K562 (cell line): ENCODE measurements at regions not wholly inside any gene's neighbourhood (a gene's known extent, or its start where the extent isn't known, plus 50 kb on each side); places are given as distances from the start of the nearest gene placed in this dataset.

Experiments used
- ATAC-seq: fragments of 200-7000 bp; cut with Tn5 transposase; 3 replicates; pipeline ENCODE4 v1.9.1; 2020; ENCODE audit warnings: moderate library complexity
- BruUV-seq: library from RNA; stranded (reverse); fragments of 400-500 nt; replicated peaks from 2 replicates; lab custom pipeline; 2021; lab: Mats Ljungman, UMichigan
- CTCF ChIA-PET: fragments of 300-600 bp; formaldehyde crosslinking; extraction: SDS; loops from one replicate; lab custom pipeline; 2021; ENCODE audit warnings: low intra/inter-chr PET ratio; lab: Yijun Ruan, JAX
- POLR2A ChIA-PET: fragments of 300-600, 350-650 bp; sonication (Branson Sonifier 250); formaldehyde crosslinking; extraction: SDS; loops from one replicate; lab custom pipeline; 2021; ENCODE audit warnings: antibody characterized with exemption, inconsistent platforms; lab: Yijun Ruan, JAX
- DNase-seq, 4 experiments: peaks; one replicate each; pipeline versions ENCODE4 v3.0.0 to v3.0.0-alpha.2; 2011 to 2018; ENCODE audit warnings: low spot score in 3 of 4, mixed read lengths in 3 of 4; ENCODE audit errors: extremely low read depth in 1 of 4
- FAIRE-seq: peaks from 2 replicates; lab custom pipeline; 2011; peaks lifted over from hg19 to GRCh38; lab: Jason Lieb, UNC
- H2AFZ ChIP-seq: 2 replicates; pipeline ENCODE4 v1.6.0; 2011; ENCODE audit warnings: low read depth, low read length, control low read depth, inconsistent platforms
- H3K27ac ChIP-seq: fragments of 200-600 bp; 3 replicates; pipeline ENCODE4 v1.8.0; 2011; ENCODE audit warnings: low read depth, mild to moderate bottlenecking, control low read depth, inconsistent platforms, low read length, moderate library complexity, mixed read lengths; ENCODE audit errors: extremely low read depth
- H3K27me3 ChIP-seq, 2 experiments: fragments of 300-600 bp in 1 of 2; 2 replicates in 1 of 2; 3 replicates in 1 of 2; pipeline versions ENCODE4 v1.6.0 to v1.8.0; 2011; ENCODE audit warnings: inconsistent platforms in 2 of 2, low read length in 2 of 2, mild to moderate bottlenecking in 1 of 2, mixed read lengths in 1 of 2, moderate library complexity in 1 of 2; ENCODE audit not compliant: control insufficient read depth in 2 of 2, insufficient read depth in 2 of 2
- H3K36me3 ChIP-seq: fragments of 300-600 bp; 3 replicates; pipeline ENCODE4 v1.8.0; 2011; ENCODE audit warnings: mild to moderate bottlenecking, low read length, inconsistent platforms; ENCODE audit not compliant: control insufficient read depth, insufficient read depth
- H3K4me1 ChIP-seq, 2 experiments: fragments of 200-600 bp in 1 of 2; replicated peaks in 1 of 2; 2 replicates in 1 of 2; 3 replicates in 1 of 2; pipeline versions ENCODE4 v1.5.1 to v1.8.0; 2011; ENCODE audit warnings: inconsistent platforms in 2 of 2, low read length in 2 of 2, mild to moderate bottlenecking in 1 of 2, mixed read lengths in 1 of 2, moderate library complexity in 1 of 2; ENCODE audit not compliant: control insufficient read depth in 2 of 2, insufficient read depth in 2 of 2
- H3K4me2 ChIP-seq: 2 replicates; pipeline ENCODE4 v1.6.1; 2011; ENCODE audit warnings: low read length, control low read depth, inconsistent platforms, mixed read lengths; ENCODE audit not compliant: insufficient read depth
- H3K4me3 ChIP-seq: fragments of 200-600 bp; sonication (generic), shearing (Covaris generic); 2 replicates; pipeline ENCODE4 v1.5.1; 2016; ENCODE audit warnings: control low read depth, inconsistent platforms
- H3K79me2 ChIP-seq: fragments of 200-600 bp; 3 replicates; pipeline ENCODE4 v1.8.0; 2011; ENCODE audit warnings: low read length, inconsistent platforms; ENCODE audit not compliant: control insufficient read depth, insufficient read depth
- H3K9ac ChIP-seq, 2 experiments: 2 replicates each; pipeline versions ENCODE4 v1.6.0 to v1.6.1; 2011; ENCODE audit warnings: low read depth in 2 of 2, low read length in 2 of 2, control low read depth in 1 of 2, inconsistent platforms in 1 of 2, mild to moderate bottlenecking in 1 of 2, mixed read lengths in 1 of 2; ENCODE audit not compliant: insufficient read depth in 1 of 2
- H3K9me1 ChIP-seq: one replicate; pipeline ENCODE4 v1.6.0; 2011; ENCODE audit warnings: inconsistent platforms, mild to moderate bottlenecking, low read length, moderate library complexity; ENCODE audit not compliant: control insufficient read depth, insufficient read depth
- H3K9me3 ChIP-seq: replicated peaks from 2 replicates; pipeline ENCODE4 v1.5.1; 2011; ENCODE audit warnings: low read depth, low read length, inconsistent platforms; ENCODE audit not compliant: control insufficient read depth, insufficient read depth
- H4K20me1 ChIP-seq: replicated peaks from 2 replicates; pipeline ENCODE4 v1.6.1; 2011; ENCODE audit warnings: low read length, inconsistent platforms, mixed read lengths; ENCODE audit not compliant: control insufficient read depth, insufficient read depth
- CBX2 ChIP-seq: fragments of 200-600 bp; sonication (generic); IDR thresholded peaks from one replicate; pipeline ENCODE4 v1.6.1; 2012; ENCODE audit warnings: mild to moderate bottlenecking, low read length, inconsistent platforms; ENCODE audit not compliant: insufficient read depth, poor library complexity, severe bottlenecking
- ELF1 ChIP-seq: fragments of 200-800 bp; sonication (Bioruptor generic); IDR thresholded peaks from 2 replicates; pipeline ENCODE4 v1.6.1; 2016; ENCODE audit warnings: missing genetic modification characterization, missing compliant biosample characterization
- MCM2 ChIP-seq: fragments of 450-650 bp; IDR thresholded peaks from 2 replicates; pipeline ENCODE4 v1.6.1; 2017; ENCODE audit warnings: low read depth, mild to moderate bottlenecking
- NFIX ChIP-seq: fragments of 250-450 bp; sonication (Bioruptor Pico); IDR thresholded peaks from 2 replicates; pipeline ENCODE4 v1.4.0; 2020; ENCODE audit warnings: low read depth, mild to moderate bottlenecking, moderate library complexity
- ZBTB40 ChIP-seq, 2 experiments: fragments of 450-650 bp in 1 of 2; sonication (generic) in 1 of 2; formaldehyde crosslinking in 1 of 2; IDR thresholded peaks; 2 replicates each; pipeline versions ENCODE4 v1.7.1 to v1.9.0; 2016 to 2022; ENCODE audit warnings: inconsistent platforms in 1 of 2, mild to moderate bottlenecking in 1 of 2, missing genetic modification reagents in 1 of 2
- ZNF253 ChIP-seq: fragments of 250-450 bp; sonication (Bioruptor Pico); conservative IDR thresholded peaks from 2 replicates; pipeline ENCODE4 v1.6.1; 2021; ENCODE audit warnings: mild to moderate bottlenecking
- WGBS: fragments of 100-300 bp; shearing (Covaris generic); methylation state at CpG from one replicate; pipeline ENCODE4 v1.1.6; 2016; ENCODE audit warnings: low coverage, mixed read lengths; ENCODE audit not compliant: insufficient coverage; ENCODE audit errors: missing lambda C conversion rate; 5-methylcytosine and 5-hydroxymethylcytosine counted together
- in situ Hi-C: fragments of 300-500 bp; cut with MboI; formaldehyde crosslinking; loops from 4 replicates; pipeline ENCODE4 v1.15.0; 2018; ENCODE audit warnings: inconsistent platforms, mixed read lengths
- intact Hi-C: fragments of 100-400 bp; cut with micrococcal nuclease; formaldehyde crosslinking; loops from 2 replicates; pipeline ENCODE4 v1.14.2; 2022

DNA sequence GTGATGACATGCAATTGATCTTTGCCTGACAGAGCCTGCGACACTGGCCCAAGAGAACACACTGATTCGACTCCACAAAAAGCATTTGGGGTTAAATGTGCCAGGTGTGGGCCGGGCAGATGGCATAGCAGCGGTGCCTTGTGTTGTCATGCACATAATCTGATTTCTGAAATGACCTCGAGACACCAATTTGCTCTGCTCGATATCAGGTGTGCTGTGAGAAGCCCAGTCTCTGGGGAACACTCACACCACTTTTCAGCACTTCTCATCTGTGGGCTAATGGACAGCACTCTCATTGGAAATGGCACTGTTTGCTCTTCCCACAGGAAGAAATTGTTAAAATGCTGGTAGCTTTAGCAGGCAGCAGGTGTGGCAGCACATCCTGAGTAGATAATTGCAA lies 738.3 kb upstream of the TENM3 start:
- BruUV-seq = no TSS peak
- in situ Hi-C loops = no loop called here
- Histone ChIP-seq H3K9me3 (no peaks in the 10 kb centered on the region), H3K27me3 (no peaks in the 10 kb centered on the region)
- TF ChIP-seq ELF1 (tag) (no peak), MCM2 (no peak), ZNF253 (no peak), CBX2 (no peak), NFIX (no peak), ZBTB40 (IDR thresholded peaks at IDR 0.05) (no peak), ZBTB40 (CRISPR knock-in tag; IDR thresholded peaks at IDR 0.05) (no peak)
- TF ChIP-seq, all 486 proteins: peak for 0
- no peak overlapping the region for H3K9ac ChIP-seq
- no peak for ATAC-seq
- H3K4me1 ChIP-seq = no peaks in the 10 kb centered on the region
- WGBS = 0% methylated on average over 4 of the region's 6 CpGs
- intact Hi-C loops = no loop called here
- no peak overlapping the region for H3K4me3 ChIP-seq
- no peaks in the 10 kb centered on the region for H4K20me1 ChIP-seq
- no peak overlapping the region for H3K4me2 ChIP-seq
- FAIRE-seq = no peak
- no peaks in the 10 kb centered on the region for H3K9me1 ChIP-seq
- ChIA-PET CTCF (no interaction called here), POLR2A (no interaction called here)
- DNase-seq = no peak
- no peak overlapping the region for H2AFZ ChIP-seq
- no peaks in the 10 kb centered on the region for H3K36me3 ChIP-seq
- H3K79me2 ChIP-seq = no peaks in the 10 kb centered on the region
- no peak overlapping the region for H3K27ac ChIP-seq
